A549 (cell line): ENCODE measurements at regions not wholly inside any gene's neighbourhood (a gene's known extent, or its start where the extent isn't known, plus 50 kb on each side); places are given as distances from the start of the nearest gene placed in this dataset.

Experiments
- ATAC-seq, 2 experiments: fragments of 200-7000 bp in 1 of 2; fragments of >200 bp in 1 of 2; cut with Nextera tagmentation in 1 of 2; cut with Tn5 transposase in 1 of 2; 3 replicates each; pipeline versions ENCODE4 v1.8.0 to v1.9.1; 2018 to 2020; ENCODE audit warnings: mild to moderate bottlenecking in 1 of 2, moderate library complexity in 1 of 2
- CTCF ChIA-PET: fragments of 300-600 bp; sonication (Branson Sonifier 250); formaldehyde crosslinking; extraction: SDS; loops from one replicate; lab custom pipeline; 2021; ENCODE audit warnings: antibody characterized with exemption, inconsistent platforms; lab: Yijun Ruan, JAX
- POLR2A ChIA-PET: fragments of 350-600 bp; formaldehyde crosslinking; extraction: SDS; loops from one replicate; lab custom pipeline; 2021; ENCODE audit warnings: antibody characterized with exemption, inconsistent platforms; lab: Yijun Ruan, JAX
- DNase-seq, 2 experiments: peaks; one replicate each; pipeline versions ENCODE4 v3.0.0 to v3.0.0-alpha.2; 2011 to 2016; ENCODE audit warnings: low read depth in 1 of 2, low spot score in 1 of 2
- FAIRE-seq: peaks from 2 replicates; lab custom pipeline; 2011; peaks lifted over from hg19 to GRCh38; lab: Jason Lieb, UNC
- H3K27ac ChIP-seq, 2 experiments: fragments of >200 bp; sonication (Bioruptor Twin); formaldehyde crosslinking; 3 replicates each; pipeline ENCODE4 v1.5.1; 2016 to 2017
- H3K4me1 ChIP-seq: fragments of >200 bp; sonication (Bioruptor Twin); formaldehyde crosslinking; 3 replicates; pipeline ENCODE4 v1.6.1; 2016
- H3K4me2 ChIP-seq: fragments of >200 bp; sonication (Bioruptor Twin); formaldehyde crosslinking; 3 replicates; pipeline ENCODE4 v1.6.1; 2016
- H3K4me3 ChIP-seq: fragments of >200 bp; sonication (Bioruptor Twin); formaldehyde crosslinking; 3 replicates; pipeline ENCODE4 v1.5.1; 2016
- H3K9me3 ChIP-seq: fragments of >200 bp; sonication (Bioruptor Twin); formaldehyde crosslinking; 3 replicates; pipeline ENCODE4 v1.6.1; 2016
- CEBPB ChIP-seq, 2 experiments: fragments of >200 bp in 1 of 2; sonication (Bioruptor Twin) in 1 of 2; formaldehyde crosslinking in 1 of 2; IDR thresholded peaks; 2 replicates each; pipeline ENCODE4 v1.6.1; 2012 to 2016
- CTCF ChIP-seq: fragments of >200 bp; sonication (Bioruptor Twin); formaldehyde crosslinking; IDR thresholded peaks from 3 replicates; pipeline ENCODE4 v1.5.1; 2016
- EHMT2 ChIP-seq: fragments of 200-600 bp; sonication (generic); IDR thresholded peaks from 2 replicates; pipeline ENCODE4 v1.6.1; 2016; ENCODE audit warnings: antibody characterized with exemption, low read depth, mild to moderate bottlenecking, moderate library complexity
- EP300 ChIP-seq, 2 experiments: fragments of >200 bp; sonication (Bioruptor Twin); formaldehyde crosslinking; IDR thresholded peaks; 2 replicates in 1 of 2; 3 replicates in 1 of 2; pipeline ENCODE4 v1.6.1; 2016 to 2017
- ESRRA ChIP-seq: fragments of 150-350 bp; IDR thresholded peaks from 2 replicates; pipeline ENCODE4 v1.6.1; 2014; ENCODE audit warnings: mild to moderate bottlenecking, low read length, borderline replicate concordance
- FOSB ChIP-seq: fragments of 250-450 bp; sonication (Bioruptor Pico); IDR thresholded peaks from 2 replicates; pipeline ENCODE4 v1.5.0; 2020; ENCODE audit warnings: mild to moderate bottlenecking, moderate library complexity
- FOSL2 ChIP-seq, 2 experiments: fragments of 450-650 bp in 1 of 2; fragments of >200 bp in 1 of 2; sonication (Bioruptor Twin) in 1 of 2; formaldehyde crosslinking; IDR thresholded peaks; 2 replicates each; pipeline versions ENCODE4 v1.5.0 to v1.6.1; 2016 to 2020; ENCODE audit warnings: mild to moderate bottlenecking in 1 of 2, moderate library complexity in 1 of 2
- GATA3 ChIP-seq: IDR thresholded peaks from 2 replicates; pipeline ENCODE4 v1.6.1; 2012; ENCODE audit warnings: borderline replicate concordance
- HOXA7 ChIP-seq: fragments of 250-450 bp; sonication (Bioruptor Pico); IDR thresholded peaks from 2 replicates; pipeline ENCODE4 v1.5.0; 2020; ENCODE audit warnings: mild to moderate bottlenecking, moderate library complexity
- JUN ChIP-seq, 2 experiments: fragments of >200 bp; sonication (Bioruptor Twin); formaldehyde crosslinking; IDR thresholded peaks; 2 replicates in 1 of 2; 3 replicates in 1 of 2; pipeline ENCODE4 v1.6.1; 2016 to 2017
- KDM1A ChIP-seq: fragments of 200-600 bp; sonication (generic); IDR thresholded peaks from 2 replicates; pipeline ENCODE4 v1.6.1; 2016; ENCODE audit warnings: low read depth, mild to moderate bottlenecking
- KDM5A ChIP-seq: fragments of 200-600 bp; sonication (generic); IDR thresholded peaks from 2 replicates; pipeline ENCODE4 v1.6.1; 2016; ENCODE audit warnings: antibody characterized with exemption, mild to moderate bottlenecking
- MAZ ChIP-seq: fragments of 150-350 bp; IDR thresholded peaks from 2 replicates; pipeline ENCODE4 v1.6.1; 2014; ENCODE audit warnings: antibody characterized with exemption, low read depth, low read length, borderline replicate concordance
- NR3C1 ChIP-seq: fragments of >200 bp; sonication (Bioruptor Twin); formaldehyde crosslinking; IDR thresholded peaks from 3 replicates; pipeline ENCODE4 v1.6.1; 2017
- PBX3 ChIP-seq: IDR thresholded peaks from 2 replicates; pipeline ENCODE4 v1.6.1; 2012
- PHF8 ChIP-seq: fragments of 200-600 bp; sonication (generic); IDR thresholded peaks from 2 replicates; pipeline ENCODE4 v1.6.1; 2016; ENCODE audit warnings: low read depth, mild to moderate bottlenecking, antibody characterized with exemption, moderate library complexity, borderline replicate concordance
- POLR2A ChIP-seq: IDR thresholded peaks from 2 replicates; pipeline ENCODE4 v1.6.1; 2012; ENCODE audit warnings: mild to moderate bottlenecking, low read length
- POLR2AphosphoS2 ChIP-seq: conservative IDR thresholded peaks from 2 replicates; pipeline ENCODE4 v1.6.1; 2012; ENCODE audit warnings: low read length, improper control_type of control experiment, inconsistent platforms
- SMC3 ChIP-seq: fragments of >200 bp; sonication (Bioruptor Twin); formaldehyde crosslinking; IDR thresholded peaks from 3 replicates; pipeline ENCODE4 v1.6.1; 2018; ENCODE audit warnings: inconsistent platforms
- ZC3H11A ChIP-seq: fragments of 450-650 bp; IDR thresholded peaks from 2 replicates; pipeline ENCODE4 v1.6.1; 2014; ENCODE audit warnings: antibody characterized with exemption, mild to moderate bottlenecking
- WGBS: methylation state at CpG from one replicate; pipeline ENCODE4 v1.1.6; 2017; ENCODE audit errors: missing lambda C conversion rate; 5-methylcytosine and 5-hydroxymethylcytosine counted together
- TF ChIP-seq, protein P1 (sequence below): fragments of 200-600 bp; sonication (generic); IDR thresholded peaks from 2 replicates; pipeline ENCODE4 v1.6.1; 2016; ENCODE audit warnings: antibody characterized with exemption, mild to moderate bottlenecking, moderate library complexity
- TF ChIP-seq, protein P2 (sequence below): fragments of 150-350 bp; IDR thresholded peaks from 2 replicates; pipeline ENCODE4 v1.6.1; 2014; ENCODE audit warnings: low read depth, mild to moderate bottlenecking, low read length
- TF ChIP-seq, protein P3 (sequence below): fragments of 250-450 bp; sonication (Bioruptor Pico); IDR thresholded peaks from 2 replicates; pipeline ENCODE4 v1.5.0; 2020; ENCODE audit warnings: low read depth, mild to moderate bottlenecking, moderate library complexity
- TF ChIP-seq, protein P4 (sequence below): fragments of >200 bp; sonication (Bioruptor Twin); formaldehyde crosslinking; IDR thresholded peaks from 2 replicates; pipeline ENCODE4 v1.6.1; 2016
- TF ChIP-seq, protein P5 (sequence below): fragments of 250-450 bp; sonication (Bioruptor Pico); IDR thresholded peaks from 2 replicates; pipeline ENCODE4 v1.5.0; 2021; ENCODE audit warnings: mild to moderate bottlenecking, moderate library complexity, borderline replicate concordance

- DNase-seq (no peak), ATAC-seq (no peak), FAIRE-seq (no peak)
- TF ChIP-seq, protein P1, sequence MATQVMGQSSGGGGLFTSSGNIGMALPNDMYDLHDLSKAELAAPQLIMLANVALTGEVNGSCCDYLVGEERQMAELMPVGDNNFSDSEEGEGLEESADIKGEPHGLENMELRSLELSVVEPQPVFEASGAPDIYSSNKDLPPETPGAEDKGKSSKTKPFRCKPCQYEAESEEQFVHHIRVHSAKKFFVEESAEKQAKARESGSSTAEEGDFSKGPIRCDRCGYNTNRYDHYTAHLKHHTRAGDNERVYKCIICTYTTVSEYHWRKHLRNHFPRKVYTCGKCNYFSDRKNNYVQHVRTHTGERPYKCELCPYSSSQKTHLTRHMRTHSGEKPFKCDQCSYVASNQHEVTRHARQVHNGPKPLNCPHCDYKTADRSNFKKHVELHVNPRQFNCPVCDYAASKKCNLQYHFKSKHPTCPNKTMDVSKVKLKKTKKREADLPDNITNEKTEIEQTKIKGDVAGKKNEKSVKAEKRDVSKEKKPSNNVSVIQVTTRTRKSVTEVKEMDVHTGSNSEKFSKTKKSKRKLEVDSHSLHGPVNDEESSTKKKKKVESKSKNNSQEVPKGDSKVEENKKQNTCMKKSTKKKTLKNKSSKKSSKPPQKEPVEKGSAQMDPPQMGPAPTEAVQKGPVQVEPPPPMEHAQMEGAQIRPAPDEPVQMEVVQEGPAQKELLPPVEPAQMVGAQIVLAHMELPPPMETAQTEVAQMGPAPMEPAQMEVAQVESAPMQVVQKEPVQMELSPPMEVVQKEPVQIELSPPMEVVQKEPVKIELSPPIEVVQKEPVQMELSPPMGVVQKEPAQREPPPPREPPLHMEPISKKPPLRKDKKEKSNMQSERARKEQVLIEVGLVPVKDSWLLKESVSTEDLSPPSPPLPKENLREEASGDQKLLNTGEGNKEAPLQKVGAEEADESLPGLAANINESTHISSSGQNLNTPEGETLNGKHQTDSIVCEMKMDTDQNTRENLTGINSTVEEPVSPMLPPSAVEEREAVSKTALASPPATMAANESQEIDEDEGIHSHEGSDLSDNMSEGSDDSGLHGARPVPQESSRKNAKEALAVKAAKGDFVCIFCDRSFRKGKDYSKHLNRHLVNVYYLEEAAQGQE = no peak
- no peak for TF ChIP-seq POLR2AphosphoS2
- TF ChIP-seq FOSL2 (IDR thresholded peaks at IDR 0.05) = no peak
- no peak for TF ChIP-seq FOSL2 (CRISPR knock-in tag; IDR thresholded peaks at IDR 0.05)
- no peak for TF ChIP-seq PHF8
- TF ChIP-seq ESRRA = no peak
- no peak for TF ChIP-seq SMC3
- TF ChIP-seq, protein P2, sequence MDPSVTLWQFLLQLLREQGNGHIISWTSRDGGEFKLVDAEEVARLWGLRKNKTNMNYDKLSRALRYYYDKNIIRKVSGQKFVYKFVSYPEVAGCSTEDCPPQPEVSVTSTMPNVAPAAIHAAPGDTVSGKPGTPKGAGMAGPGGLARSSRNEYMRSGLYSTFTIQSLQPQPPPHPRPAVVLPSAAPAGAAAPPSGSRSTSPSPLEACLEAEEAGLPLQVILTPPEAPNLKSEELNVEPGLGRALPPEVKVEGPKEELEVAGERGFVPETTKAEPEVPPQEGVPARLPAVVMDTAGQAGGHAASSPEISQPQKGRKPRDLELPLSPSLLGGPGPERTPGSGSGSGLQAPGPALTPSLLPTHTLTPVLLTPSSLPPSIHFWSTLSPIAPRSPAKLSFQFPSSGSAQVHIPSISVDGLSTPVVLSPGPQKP = no peak
- no peaks in the 10 kb centered on the region for H3K4me1 ChIP-seq
- H3K9me3 ChIP-seq = no peaks in the 10 kb centered on the region
- POLR2A ChIA-PET = no interaction called here
- 30% methylated on average over 4 of the region's 4 CpGs for WGBS
- H3K4me3 ChIP-seq = no peak overlapping the region
- H3K27ac ChIP-seq = no peak overlapping the region
- H3K4me2 ChIP-seq = no peak overlapping the region
- CTCF ChIA-PET = no interaction called here
Measured at GRCh38 chr13:78040205-78040830, 121.7 kb upstream of the EDNRB start.

DNA sequence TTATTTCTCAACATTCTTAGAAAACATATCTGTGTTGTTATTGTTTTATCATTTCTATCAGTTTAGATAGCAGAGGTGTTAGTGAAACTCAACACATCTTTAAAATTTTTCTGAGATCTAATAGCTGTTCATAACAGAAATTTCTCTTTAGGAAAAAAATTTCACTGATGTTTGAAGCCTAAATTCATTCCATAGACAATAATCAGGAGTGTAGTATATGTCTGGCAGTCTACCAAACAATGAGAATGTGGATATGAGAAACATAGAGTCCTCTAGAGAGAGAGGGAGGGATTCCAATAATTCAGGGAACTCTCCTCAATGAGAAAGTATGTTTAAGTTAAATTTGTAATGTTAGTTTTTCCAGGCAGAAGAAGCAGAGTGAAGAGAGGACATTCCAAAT is 118.2 kb upstream of the EDNRB start:
- ATAC-seq (no peak), FAIRE-seq (no peak), DNase-seq (no peak)
- no peak overlapping the region for H3K4me3 ChIP-seq
- CTCF ChIA-PET = no interaction called here
- no peaks in the 10 kb centered on the region for H3K9me3 ChIP-seq
- H3K4me2 ChIP-seq = no peak overlapping the region
- no peak for TF ChIP-seq GATA3
- no peak for TF ChIP-seq MAZ
- no peak for TF ChIP-seq CTCF
- TF ChIP-seq, protein P3, sequence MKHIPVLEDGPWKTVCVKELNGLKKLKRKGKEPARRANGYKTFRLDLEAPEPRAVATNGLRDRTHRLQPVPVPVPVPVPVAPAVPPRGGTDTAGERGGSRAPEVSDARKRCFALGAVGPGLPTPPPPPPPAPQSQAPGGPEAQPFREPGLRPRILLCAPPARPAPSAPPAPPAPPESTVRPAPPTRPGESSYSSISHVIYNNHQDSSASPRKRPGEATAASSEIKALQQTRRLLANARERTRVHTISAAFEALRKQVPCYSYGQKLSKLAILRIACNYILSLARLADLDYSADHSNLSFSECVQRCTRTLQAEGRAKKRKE (CRISPR knock-in tag) = no peak
- TF ChIP-seq, protein P4, sequence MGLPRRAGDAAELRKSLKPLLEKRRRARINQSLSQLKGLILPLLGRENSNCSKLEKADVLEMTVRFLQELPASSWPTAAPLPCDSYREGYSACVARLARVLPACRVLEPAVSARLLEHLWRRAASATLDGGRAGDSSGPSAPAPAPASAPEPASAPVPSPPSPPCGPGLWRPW = no peak
- no peak for TF ChIP-seq KDM5A
- TF ChIP-seq, protein P5, sequence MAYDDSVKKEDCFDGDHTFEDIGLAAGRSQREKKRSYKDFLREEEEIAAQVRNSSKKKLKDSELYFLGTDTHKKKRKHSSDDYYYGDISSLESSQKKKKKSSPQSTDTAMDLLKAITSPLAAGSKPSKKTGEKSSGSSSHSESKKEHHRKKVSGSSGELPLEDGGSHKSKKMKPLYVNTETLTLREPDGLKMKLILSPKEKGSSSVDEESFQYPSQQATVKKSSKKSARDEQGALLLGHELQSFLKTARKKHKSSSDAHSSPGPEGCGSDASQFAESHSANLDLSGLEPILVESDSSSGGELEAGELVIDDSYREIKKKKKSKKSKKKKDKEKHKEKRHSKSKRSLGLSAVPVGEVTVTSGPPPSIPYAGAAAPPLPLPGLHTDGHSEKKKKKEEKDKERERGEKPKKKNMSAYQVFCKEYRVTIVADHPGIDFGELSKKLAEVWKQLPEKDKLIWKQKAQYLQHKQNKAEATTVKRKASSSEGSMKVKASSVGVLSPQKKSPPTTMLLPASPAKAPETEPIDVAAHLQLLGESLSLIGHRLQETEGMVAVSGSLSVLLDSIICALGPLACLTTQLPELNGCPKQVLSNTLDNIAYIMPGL = no peak
- no peak for TF ChIP-seq ZC3H11A
- TF ChIP-seq ESRRA = no peak
- TF ChIP-seq JUN (IDR thresholded peaks at IDR 0.05) = no peak
- no peak for TF ChIP-seq KDM1A
- no peak for TF ChIP-seq HOXA7 (CRISPR knock-in tag)
- TF ChIP-seq PBX3 = no peak
- no peak for TF ChIP-seq EHMT2
- TF ChIP-seq NR3C1 = no peak
- no peak for TF ChIP-seq POLR2A
- no peak for TF ChIP-seq FOSB (CRISPR knock-in tag)
- TF ChIP-seq CEBPB (IDR thresholded peaks at IDR 0.05) = no peak
- TF ChIP-seq PHF8 = no peak
- TF ChIP-seq EP300 (IDR thresholded peaks at IDR 0.05) = no peak
- no peak overlapping the region for H3K27ac ChIP-seq
- no peaks in the 10 kb centered on the region for H3K4me1 ChIP-seq
- POLR2A ChIA-PET = no interaction called here
